Brain microvascular endothelial cell (primary cell): ENCODE measurements at regions not wholly inside any gene's neighbourhood (a gene's known extent, or its start where the extent isn't known, plus 50 kb on each side); places are given as distances from the start of the nearest gene placed in this dataset.

Experiments
- DNase-seq: peaks from one replicate; pipeline ENCODE4 v3.0.0-alpha.2; 2020
- H3K27ac ChIP-seq: fragments of 250-450 bp; sonication (Bioruptor Pico); 2 replicates; pipeline ENCODE4 v1.5.1; 2020; ENCODE audit warnings: mild to moderate bottlenecking, moderate library complexity
- H3K27me3 ChIP-seq: fragments of 250-450 bp; sonication (Bioruptor Pico); replicated peaks from 2 replicates; pipeline ENCODE4 v1.5.1; 2020; ENCODE audit warnings: mild to moderate bottlenecking
- H3K36me3 ChIP-seq: fragments of 250-450 bp; sonication (Bioruptor Pico); replicated peaks from 2 replicates; pipeline ENCODE4 v1.5.1; 2020; ENCODE audit warnings: mild to moderate bottlenecking
- H3K4me3 ChIP-seq: 2 replicates; pipeline ENCODE4 v1.5.1; 2011; ENCODE audit warnings: low read depth, mild to moderate bottlenecking, control low read depth, low read length, moderate library complexity
- CTCF ChIP-seq: IDR thresholded peaks from 2 replicates; pipeline ENCODE4 v1.5.1; 2011; ENCODE audit warnings: low read depth, mild to moderate bottlenecking, moderate library complexity, low read length, control low read depth, inconsistent platforms; ENCODE audit errors: missing control alignments
- in situ Hi-C: cut with HindIII; loops from 2 replicates; pipeline ENCODE4 v1.10.0; 2017; ENCODE audit warnings: low sequenced_read_pairs, low pct_ligation_motif_present

DNA sequence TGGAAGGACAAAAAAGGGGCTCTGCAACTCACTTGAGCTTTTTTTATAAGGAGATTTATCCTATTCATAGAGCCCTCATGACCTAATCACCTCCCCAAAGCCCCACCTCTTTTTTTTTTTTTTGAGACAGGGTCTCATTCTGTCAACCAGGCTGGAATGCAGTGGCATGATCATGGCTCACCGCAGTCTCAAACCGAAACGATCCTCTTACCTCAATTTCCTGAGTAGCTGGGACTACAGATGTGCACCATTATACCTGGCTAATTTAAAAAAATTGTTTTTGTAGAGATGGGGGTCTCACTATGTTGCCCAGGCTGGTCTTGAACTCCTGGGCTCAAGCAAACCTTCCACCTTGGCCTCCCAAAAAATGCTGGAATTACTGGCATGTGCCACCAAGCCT lies 61.6 kb upstream of the PDGFRA start:
- Histone ChIP-seq H3K27ac (no peak overlapping the region), H3K27me3 (no peaks in the 10 kb centered on the region), H3K4me3 (no peak overlapping the region), H3K36me3 (no peaks in the 10 kb centered on the region)
- in situ Hi-C loops, result no loop called here
- no peak for DNase-seq
- no peak for TF ChIP-seq CTCF

GRCh38 chr4:54169176-54169575 lies 59.9 kb upstream of the PDGFRA start:
- peak; percentile 2 for DNase-seq
- no peaks in the 10 kb centered on the region for H3K27me3 ChIP-seq

GRCh38 chr4:54172156-54172555 lies 56.9 kb upstream of the PDGFRA start:
- TF ChIP-seq CTCF, result no peak
- Histone ChIP-seq H3K4me3 (no peak overlapping the region), H3K27ac (no peak overlapping the region), H3K36me3 (no peaks in the 10 kb centered on the region), H3K27me3 (no peaks in the 10 kb centered on the region)
- no peak for DNase-seq
- in situ Hi-C loops, result no loop called here

More at GRCh38 chr4:54169176-54169575, 59.9 kb upstream of the PDGFRA start:
- Histone ChIP-seq H3K36me3 (no peaks in the 10 kb centered on the region), H3K4me3 (no peak overlapping the region), H3K27ac (no peak overlapping the region)
- TF ChIP-seq CTCF, result no peak
- in situ Hi-C loops, result no loop called here

DNA sequence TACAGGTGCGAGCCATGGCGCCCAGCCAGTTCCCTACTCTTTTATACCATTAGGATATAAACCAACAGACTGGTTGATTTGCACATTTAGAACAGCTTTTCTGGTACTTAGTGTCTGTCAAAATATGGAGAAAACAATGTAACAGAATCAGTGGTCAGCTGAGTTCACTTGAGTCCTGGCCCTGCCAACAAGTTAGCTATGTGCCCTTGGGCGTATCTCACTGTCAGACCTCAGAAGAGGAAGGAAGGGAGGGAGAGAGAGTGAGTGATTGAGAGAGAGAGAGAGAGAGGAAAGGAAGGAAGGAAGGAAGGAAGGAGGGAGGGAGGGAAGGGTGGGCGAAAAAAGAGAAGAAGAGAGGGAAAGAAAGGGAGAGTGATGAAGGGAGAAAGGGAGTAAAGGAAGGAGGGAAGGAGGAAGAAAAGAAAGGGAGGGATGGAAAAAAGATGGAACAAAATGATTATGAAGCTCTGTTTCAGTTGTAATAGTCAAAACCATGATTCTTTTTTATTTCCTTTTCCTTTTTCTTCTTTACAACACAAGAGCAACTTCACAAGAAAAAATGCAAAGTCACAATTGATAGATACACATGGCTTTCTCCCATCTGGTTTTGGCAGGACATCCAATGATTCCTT lies 55.7 kb upstream of the PDGFRA start:
- H3K36me3 ChIP-seq, result no peaks in the 10 kb centered on the region
- TF ChIP-seq CTCF, result no peak
- in situ Hi-C loops, result no loop called here
- H3K27ac ChIP-seq, result no peak overlapping the region
- DNase-seq, result no peak
- no peak overlapping the region for H3K4me3 ChIP-seq
- H3K27me3 ChIP-seq, result no peaks in the 10 kb centered on the region

GRCh38 chr4:54176202-54176601 lies 52.9 kb upstream of the PDGFRA start:
- Histone ChIP-seq H3K4me3 (no peak overlapping the region), H3K36me3 (no peaks in the 10 kb centered on the region), H3K27ac (no peak overlapping the region), H3K27me3 (no peaks in the 10 kb centered on the region)
- DNase-seq, result no peak
- no peak for TF ChIP-seq CTCF
- in situ Hi-C loops, result no loop called here
